ENCODE measurements at regions not wholly inside any gene's neighbourhood (a gene's known extent, or its start where the extent isn't known, plus 50 kb on each side); places are given as distances from the start of the nearest gene placed in this dataset.

DNA sequence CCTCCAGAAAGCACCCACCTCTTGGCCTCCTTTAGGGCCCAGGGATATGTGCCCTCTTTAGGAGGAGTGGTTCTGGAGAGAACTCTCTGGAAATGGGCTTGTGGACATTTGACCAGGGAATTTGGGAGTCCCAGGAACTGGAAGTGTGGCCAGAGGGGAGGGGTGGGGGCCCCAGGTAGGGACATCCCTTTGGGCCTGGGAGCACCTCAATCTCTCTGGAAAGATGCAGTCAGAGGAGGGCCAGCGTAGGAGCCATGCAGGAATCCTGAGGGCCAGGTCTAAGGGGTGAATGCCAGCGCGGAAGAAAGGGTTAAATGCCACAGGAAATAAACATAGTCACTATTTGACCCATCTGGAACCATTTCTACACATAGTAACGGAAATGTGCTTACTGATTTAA lies 50.3 kb upstream of the ITGA11 start:
- Histone ChIP-seq H3K27me3 (replicated peaks) (no peaks in the 10 kb centered on the region), H3K4me3 (ENCODE audit: low read depth, low read length) (no peak overlapping the region), H3K27ac (no peak overlapping the region), H3K36me3 (replicated peaks) (no peaks in the 10 kb centered on the region)
- no peak for DNase-seq
- no peak for TF ChIP-seq CTCF (IDR thresholded peaks at IDR 0.05; ENCODE audit: low read depth, low read length, missing control alignments)
- in situ Hi-C loops (cut with HindIII; ENCODE audit: low pct_ligation_motif_present, low sequenced_read_pairs), result no loop called here

- in situ Hi-C loops (cut with HindIII; ENCODE audit: low pct_ligation_motif_present, low sequenced_read_pairs), result no loop called here
- Histone ChIP-seq H3K27ac (no peak overlapping the region), H3K36me3 (replicated peaks) (no peaks in the 10 kb centered on the region), H3K4me3 (ENCODE audit: low read depth, low read length) (no peak overlapping the region), H3K27me3 (replicated peaks) (no peaks in the 10 kb centered on the region)
- no peak for DNase-seq
- no peak for TF ChIP-seq CTCF (IDR thresholded peaks at IDR 0.05; ENCODE audit: low read depth, low read length, missing control alignments)
These were observed 51.2 kb upstream of the ITGA11 start for GRCh38 chr15:68483165-68483564.

GRCh38 chr15:68484220-68484619 lies 52.3 kb upstream of the ITGA11 start:
- no peaks in the 10 kb centered on the region for H3K36me3 ChIP-seq (replicated peaks)
- DNase-seq, result no peak
- no peaks in the 10 kb centered on the region for H3K27me3 ChIP-seq (replicated peaks)
- TF ChIP-seq CTCF (IDR thresholded peaks at IDR 0.05; ENCODE audit: low read depth, low read length, missing control alignments), result no peak
- no peak overlapping the region for H3K27ac ChIP-seq
- H3K4me3 ChIP-seq (ENCODE audit: low read depth, low read length), result no peak overlapping the region
- in situ Hi-C loops (cut with HindIII; ENCODE audit: low pct_ligation_motif_present, low sequenced_read_pairs), result no loop called here

DNA sequence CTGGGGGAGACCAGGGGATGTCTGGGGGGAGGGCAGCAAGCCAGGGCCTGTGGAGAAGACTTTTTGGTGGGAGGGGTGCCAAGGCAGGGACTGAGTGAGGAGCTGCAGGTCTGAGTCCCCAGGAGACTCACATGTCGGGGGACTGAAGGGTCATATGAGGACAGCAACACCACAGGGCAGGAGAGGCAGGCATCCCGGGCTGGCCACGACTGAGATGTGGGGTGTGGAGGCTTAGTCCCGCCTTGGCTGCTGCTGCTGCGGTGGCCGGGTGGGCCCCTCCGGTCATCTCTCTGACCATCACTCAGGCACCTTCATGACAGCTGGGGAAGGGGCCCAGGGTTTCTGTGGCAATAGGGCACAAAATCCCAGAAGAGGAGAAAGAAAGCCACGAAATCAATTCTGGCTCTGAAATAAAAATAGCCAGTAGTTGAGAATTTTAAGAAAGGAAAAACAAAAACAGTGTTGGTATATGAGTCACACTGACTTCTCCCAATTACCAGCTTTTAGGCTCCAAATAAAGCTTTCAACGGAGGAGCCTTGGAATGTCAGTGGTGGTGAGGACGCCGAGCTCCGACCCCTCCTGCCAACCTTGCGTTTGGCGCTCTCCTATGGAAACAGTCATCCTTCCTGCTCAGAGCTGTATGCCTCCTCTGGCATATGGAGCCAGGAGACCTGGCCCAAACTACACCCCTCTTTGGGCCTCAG lies 52.9 kb upstream of the ITGA11 start:
- no peak for TF ChIP-seq CTCF (IDR thresholded peaks at IDR 0.05; ENCODE audit: low read depth, low read length, missing control alignments)
- in situ Hi-C loops (cut with HindIII; ENCODE audit: low pct_ligation_motif_present, low sequenced_read_pairs), result no loop called here
- peak; percentile 40 for DNase-seq
- Histone ChIP-seq H3K4me3 (ENCODE audit: low read depth, low read length) (no peak overlapping the region), H3K27me3 (replicated peaks) (no peaks in the 10 kb centered on the region), H3K27ac (peak overlapping the region; percentile 58), H3K36me3 (replicated peaks) (no peaks in the 10 kb centered on the region)

DNA sequence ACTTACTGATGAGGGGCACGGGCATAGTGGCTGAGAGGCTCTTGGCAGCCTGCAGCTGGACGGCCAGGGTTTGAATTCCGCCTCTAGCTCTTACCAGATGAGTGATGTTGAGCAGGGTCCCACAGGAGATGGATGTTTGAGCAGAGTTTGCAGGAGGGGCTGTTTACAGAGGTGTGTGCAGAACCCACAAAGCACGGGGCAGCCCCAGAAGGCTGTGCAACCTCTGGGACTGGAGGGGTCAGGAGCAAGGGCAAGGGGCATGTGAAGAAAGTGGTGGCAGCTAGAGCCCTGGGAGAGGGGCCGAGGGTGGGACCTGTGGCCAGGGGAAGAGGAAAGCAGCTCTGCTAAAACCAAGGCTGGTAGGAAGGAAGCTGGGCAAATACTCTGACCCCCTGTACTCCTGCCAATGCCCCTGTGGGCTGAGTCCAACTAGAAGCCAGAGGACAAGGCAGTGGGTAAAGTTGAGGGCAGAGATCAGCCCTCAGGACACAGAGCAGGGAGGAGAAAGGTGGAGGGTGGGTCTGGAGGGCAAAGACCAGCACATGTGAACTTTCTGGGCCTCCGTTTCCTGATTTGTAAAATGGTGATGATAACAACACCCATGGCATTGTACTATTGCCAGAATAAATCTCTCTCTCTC lies 53.9 kb upstream of the ITGA11 start:
- no peak overlapping the region for H3K27ac ChIP-seq
- in situ Hi-C loops (cut with HindIII; ENCODE audit: low pct_ligation_motif_present, low sequenced_read_pairs), result no loop called here
- H3K27me3 ChIP-seq (replicated peaks), result no peaks in the 10 kb centered on the region
- no peak for TF ChIP-seq CTCF (IDR thresholded peaks at IDR 0.05; ENCODE audit: low read depth, low read length, missing control alignments)
- no peaks in the 10 kb centered on the region for H3K36me3 ChIP-seq (replicated peaks)
- no peak overlapping the region for H3K4me3 ChIP-seq (ENCODE audit: low read depth, low read length)
- no peak for DNase-seq

Data from brain microvascular endothelial cell (primary cell).